ENCODE measurements at regions not wholly inside any gene's neighbourhood (a gene's known extent, or its start where the extent isn't known, plus 50 kb on each side); places are given as distances from the start of the nearest gene placed in this dataset.
"Not testable (repeated sequence)": the region's sequence is repeated elsewhere in the genome, so short reads cannot be mapped to it uniquely, and the experiment has no call there.

DNA sequence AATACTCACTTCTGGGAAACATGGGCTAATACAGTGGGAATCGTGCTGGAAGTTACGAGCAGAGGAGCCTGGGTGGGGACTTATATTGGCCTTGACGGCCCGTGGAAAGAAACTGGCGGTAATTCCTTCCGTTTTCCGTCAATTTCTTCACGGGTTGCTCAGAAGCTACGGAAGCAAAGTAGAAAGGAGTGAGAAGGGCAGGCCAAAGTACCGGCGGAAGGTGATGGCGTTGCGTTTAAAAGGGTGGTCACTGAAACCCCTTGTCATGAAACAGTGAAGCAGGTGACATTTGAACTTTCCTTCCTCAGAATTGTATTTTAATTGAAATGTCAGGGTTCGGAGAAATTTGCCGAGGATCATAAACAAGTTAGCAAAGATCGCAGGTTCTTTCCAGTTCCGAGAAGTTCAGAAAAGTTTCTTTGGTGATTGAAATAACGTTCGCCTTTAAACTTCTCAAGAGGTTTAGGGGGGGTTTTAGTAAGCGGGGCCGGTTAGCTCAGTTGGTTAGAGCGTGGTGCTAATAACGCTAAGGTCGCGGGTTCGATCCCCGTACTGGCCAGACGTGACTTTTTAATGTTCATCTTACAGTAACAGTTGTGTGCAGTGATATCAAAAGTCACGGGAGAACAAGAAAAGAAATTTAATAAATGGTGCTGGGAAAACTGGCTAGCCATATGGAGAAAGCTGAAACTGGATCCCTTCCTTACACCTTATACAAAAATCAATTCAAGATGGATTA is 96.7 kb upstream of the ZNF322 start:
- DNase-seq (ENCODE audit: low read depth, low spot score); H3K27ac ChIP-seq (ENCODE audit: control insufficient read depth, insufficient read depth); H3K36me3 ChIP-seq (ENCODE audit: control insufficient read depth in 2 of 2, insufficient read depth in 2 of 2, low read length in 1 of 2); H2AFZ ChIP-seq (ENCODE audit: control insufficient read depth, low read depth, low read length); intact Hi-C loops (cut with micrococcal nuclease; ENCODE audit: unreplicated experiment); BruUV-seq (replicated peaks); H3K4me1 ChIP-seq (ENCODE audit: control insufficient read depth, insufficient read depth, low read length); H3K79me2 ChIP-seq (ENCODE audit: control insufficient read depth, insufficient read depth, low read length); RAD21 ChIA-PET (ENCODE audit: unreplicated experiment); H3K9me3 ChIP-seq (replicated peaks; ENCODE audit: control insufficient read depth, insufficient read depth, low read length); H4K20me1 ChIP-seq (ENCODE audit: control insufficient read depth, insufficient read depth); H3K4me2 ChIP-seq (ENCODE audit: control insufficient read depth, insufficient read depth); in situ Hi-C loops (cut with MboI); ATAC-seq; FAIRE-seq; CTCF ChIA-PET; H3K27me3 ChIP-seq (replicated peaks in 1 of 2; ENCODE audit: control insufficient read depth in 2 of 2, insufficient read depth in 2 of 2, low read length in 1 of 2); H3K4me3 ChIP-seq; POLR2A ChIA-PET; H3K9ac ChIP-seq (ENCODE audit: control insufficient read depth, insufficient read depth, low read length); SMC1A ChIA-PET (ENCODE audit: uncharacterized antibody, unreplicated experiment): not testable (repeated sequence)
- WGBS (ENCODE audit: insufficient coverage, insufficient replicate concordance, low lambda C conversion rate, missing lambda C conversion rate) = 25% methylated on average over 19 of the region's 29 CpGs

DNA sequence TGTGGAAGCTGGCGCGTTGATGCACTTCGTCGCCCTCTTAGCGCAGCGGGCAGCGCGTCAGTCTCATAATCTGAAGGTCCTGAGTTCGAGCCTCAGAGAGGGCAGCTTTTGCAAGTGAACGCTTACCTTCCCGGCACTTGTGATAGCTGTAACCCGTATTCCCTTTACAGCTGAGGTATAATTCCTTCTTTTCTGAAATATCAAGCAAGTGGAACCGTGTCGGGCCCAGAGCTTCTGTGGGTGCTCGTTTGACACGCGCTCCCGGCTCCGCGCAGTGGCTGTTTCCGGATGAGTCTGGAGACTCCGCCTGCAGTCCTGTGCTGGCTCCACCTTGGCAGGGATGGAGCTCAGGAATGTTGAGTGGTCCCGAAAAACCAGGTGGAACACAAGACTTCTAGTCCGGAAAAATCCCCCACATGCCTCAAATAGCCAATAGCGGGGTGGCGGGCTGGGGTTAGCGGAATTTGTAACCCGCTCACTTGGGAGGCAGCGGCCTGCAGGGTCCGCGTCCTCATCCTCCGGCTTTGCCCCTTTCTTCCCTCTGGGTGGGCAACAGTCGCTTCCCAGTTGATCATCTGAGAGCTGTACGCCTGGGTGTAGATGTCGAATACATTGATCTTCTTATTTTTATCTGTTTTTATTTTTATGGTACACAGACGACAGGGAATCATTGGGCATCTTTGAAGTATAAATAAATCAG is 106.8 kb upstream of the ZNF322 start:
- POLR2A ChIA-PET; ATAC-seq; H3K27ac ChIP-seq (ENCODE audit: control insufficient read depth, insufficient read depth); intact Hi-C loops (cut with micrococcal nuclease; ENCODE audit: unreplicated experiment); CTCF ChIA-PET; H3K4me2 ChIP-seq (ENCODE audit: control insufficient read depth, insufficient read depth); H3K4me3 ChIP-seq; BruUV-seq (replicated peaks); H2AFZ ChIP-seq (ENCODE audit: control insufficient read depth, low read depth, low read length); H3K79me2 ChIP-seq (ENCODE audit: control insufficient read depth, insufficient read depth, low read length); H3K36me3 ChIP-seq (ENCODE audit: control insufficient read depth in 2 of 2, insufficient read depth in 2 of 2, low read length in 1 of 2); H3K27me3 ChIP-seq (replicated peaks in 1 of 2; ENCODE audit: control insufficient read depth in 2 of 2, insufficient read depth in 2 of 2, low read length in 1 of 2); SMC1A ChIA-PET (ENCODE audit: uncharacterized antibody, unreplicated experiment); H3K9ac ChIP-seq (ENCODE audit: control insufficient read depth, insufficient read depth, low read length); DNase-seq (ENCODE audit: low read depth, low spot score); H4K20me1 ChIP-seq (ENCODE audit: control insufficient read depth, insufficient read depth); H3K4me1 ChIP-seq (ENCODE audit: control insufficient read depth, insufficient read depth, low read length); in situ Hi-C loops (cut with MboI); FAIRE-seq; H3K9me3 ChIP-seq (replicated peaks; ENCODE audit: control insufficient read depth, insufficient read depth, low read length); RAD21 ChIA-PET (ENCODE audit: unreplicated experiment): not testable (repeated sequence)
- no CpG with 5 or more reads among the region's 36 CpGs for WGBS (ENCODE audit: insufficient coverage, insufficient replicate concordance, low lambda C conversion rate, missing lambda C conversion rate)

DNA sequence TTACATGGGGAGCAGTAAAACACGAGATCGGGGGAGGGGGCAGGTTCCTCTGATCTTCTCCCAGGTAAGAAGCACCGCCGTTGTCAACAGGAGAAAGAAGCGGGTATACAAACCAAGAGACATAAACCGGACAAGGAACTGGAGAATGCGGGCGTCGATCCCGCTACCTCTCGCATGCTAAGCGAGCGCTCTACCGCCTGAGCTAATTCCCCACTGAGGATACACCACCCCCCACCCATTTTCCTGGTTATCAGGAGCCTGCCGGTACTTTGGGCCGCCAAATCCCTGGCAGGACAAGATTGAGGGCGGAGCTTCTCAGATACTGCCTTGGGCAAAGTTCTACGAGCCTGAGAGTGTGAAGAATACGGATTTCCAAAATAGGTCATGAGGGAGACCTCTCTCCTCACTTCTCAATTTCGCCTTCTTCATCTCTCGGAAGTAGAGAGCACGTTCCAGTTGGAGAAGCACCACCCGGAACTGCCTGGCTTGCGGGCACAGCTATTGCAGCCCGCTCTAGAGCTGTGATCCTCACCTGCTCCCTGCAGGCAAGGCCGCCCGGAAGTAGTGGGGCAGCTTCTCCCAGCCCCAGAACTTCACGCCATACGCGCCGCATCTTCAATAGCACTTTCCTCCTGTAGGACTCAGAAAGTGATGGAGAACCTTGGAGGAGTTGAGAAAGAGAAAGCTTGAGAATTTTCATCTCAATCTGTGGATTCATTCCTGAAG is 111.6 kb upstream of the ZNF322 start:
- DNase-seq (ENCODE audit: low read depth, low spot score); H3K4me2 ChIP-seq (ENCODE audit: control insufficient read depth, insufficient read depth); FAIRE-seq; H3K27ac ChIP-seq (ENCODE audit: control insufficient read depth, insufficient read depth); ATAC-seq; H3K4me1 ChIP-seq (ENCODE audit: control insufficient read depth, insufficient read depth, low read length); H3K9ac ChIP-seq (ENCODE audit: control insufficient read depth, insufficient read depth, low read length); H2AFZ ChIP-seq (ENCODE audit: control insufficient read depth, low read depth, low read length); RAD21 ChIA-PET (ENCODE audit: unreplicated experiment); H3K4me3 ChIP-seq; H4K20me1 ChIP-seq (ENCODE audit: control insufficient read depth, insufficient read depth); intact Hi-C loops (cut with micrococcal nuclease; ENCODE audit: unreplicated experiment); CTCF ChIA-PET; H3K36me3 ChIP-seq (ENCODE audit: control insufficient read depth in 2 of 2, insufficient read depth in 2 of 2, low read length in 1 of 2); H3K79me2 ChIP-seq (ENCODE audit: control insufficient read depth, insufficient read depth, low read length); POLR2A ChIA-PET; H3K27me3 ChIP-seq (replicated peaks in 1 of 2; ENCODE audit: control insufficient read depth in 2 of 2, insufficient read depth in 2 of 2, low read length in 1 of 2); SMC1A ChIA-PET (ENCODE audit: uncharacterized antibody, unreplicated experiment); BruUV-seq (replicated peaks); in situ Hi-C loops (cut with MboI); H3K9me3 ChIP-seq (replicated peaks; ENCODE audit: control insufficient read depth, insufficient read depth, low read length): not testable (repeated sequence)
- no CpG with 5 or more reads among the region's 31 CpGs for WGBS (ENCODE audit: insufficient coverage, insufficient replicate concordance, low lambda C conversion rate, missing lambda C conversion rate)

DNA sequence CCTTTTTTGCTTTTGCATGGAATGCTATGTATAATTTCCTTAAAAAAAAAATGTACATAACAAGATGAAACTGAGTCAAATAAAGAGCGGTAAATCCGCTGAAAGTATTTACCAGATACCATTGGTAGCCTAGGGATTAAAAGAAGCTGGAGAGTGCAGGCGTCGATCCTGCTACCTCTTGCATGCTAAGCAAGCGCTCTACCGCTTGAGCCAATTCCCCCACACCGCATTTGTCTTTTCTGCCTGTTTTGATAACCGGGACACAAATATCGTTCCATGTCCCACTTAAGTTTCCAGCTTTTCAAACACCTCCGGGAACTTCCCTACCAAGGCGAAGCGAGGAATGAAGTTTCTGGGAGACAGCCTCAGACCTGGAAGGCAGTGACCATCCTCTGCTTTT is 113.9 kb upstream of the ZNF322 start:
- BruUV-seq (replicated peaks); H3K27ac ChIP-seq (ENCODE audit: control insufficient read depth, insufficient read depth); H3K27me3 ChIP-seq (replicated peaks in 1 of 2; ENCODE audit: control insufficient read depth in 2 of 2, insufficient read depth in 2 of 2, low read length in 1 of 2); DNase-seq (ENCODE audit: low read depth, low spot score); ATAC-seq; FAIRE-seq; intact Hi-C loops (cut with micrococcal nuclease; ENCODE audit: unreplicated experiment); CTCF ChIA-PET; H3K4me1 ChIP-seq (ENCODE audit: control insufficient read depth, insufficient read depth, low read length); H2AFZ ChIP-seq (ENCODE audit: control insufficient read depth, low read depth, low read length); H3K4me2 ChIP-seq (ENCODE audit: control insufficient read depth, insufficient read depth); in situ Hi-C loops (cut with MboI); POLR2A ChIA-PET; H3K4me3 ChIP-seq; H3K9ac ChIP-seq (ENCODE audit: control insufficient read depth, insufficient read depth, low read length); H3K9me3 ChIP-seq (replicated peaks; ENCODE audit: control insufficient read depth, insufficient read depth, low read length); RAD21 ChIA-PET (ENCODE audit: unreplicated experiment); H3K36me3 ChIP-seq (ENCODE audit: control insufficient read depth in 2 of 2, insufficient read depth in 2 of 2, low read length in 1 of 2); H3K79me2 ChIP-seq (ENCODE audit: control insufficient read depth, insufficient read depth, low read length); H4K20me1 ChIP-seq (ENCODE audit: control insufficient read depth, insufficient read depth); SMC1A ChIA-PET (ENCODE audit: uncharacterized antibody, unreplicated experiment): not testable (repeated sequence)
- no CpG with 5 or more reads among the region's 12 CpGs for WGBS (ENCODE audit: insufficient coverage, insufficient replicate concordance, low lambda C conversion rate, missing lambda C conversion rate)
